ENCODE measurements at regions not wholly inside any gene's neighbourhood (a gene's known extent, or its start where the extent isn't known, plus 50 kb on each side); places are given as distances from the start of the nearest gene placed in this dataset.
"Not testable (repeated sequence)": the region's sequence is repeated elsewhere in the genome, so short reads cannot be mapped to it uniquely, and the experiment has no call there.

DNA sequence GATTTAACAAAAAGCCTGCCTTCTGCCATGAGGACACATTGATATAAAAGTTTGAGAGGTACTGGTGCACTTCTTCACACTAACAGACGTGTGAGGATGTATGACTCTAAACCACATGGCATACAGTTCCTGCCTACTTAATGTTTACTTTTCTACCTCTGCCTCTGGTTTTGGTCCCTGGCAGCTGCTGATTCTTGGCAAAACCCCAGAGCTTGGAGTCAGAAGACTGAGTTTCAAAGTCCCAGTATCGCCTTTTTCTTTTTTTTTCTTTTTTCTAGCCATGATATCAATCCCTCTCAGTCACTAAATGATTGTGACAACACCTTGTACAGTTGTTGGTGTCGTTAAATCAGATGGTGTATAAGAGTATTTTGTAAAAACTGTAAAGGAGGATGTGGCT is 110.9 kb upstream of the FAN1 start:
- TF ChIP-seq, protein P1, sequence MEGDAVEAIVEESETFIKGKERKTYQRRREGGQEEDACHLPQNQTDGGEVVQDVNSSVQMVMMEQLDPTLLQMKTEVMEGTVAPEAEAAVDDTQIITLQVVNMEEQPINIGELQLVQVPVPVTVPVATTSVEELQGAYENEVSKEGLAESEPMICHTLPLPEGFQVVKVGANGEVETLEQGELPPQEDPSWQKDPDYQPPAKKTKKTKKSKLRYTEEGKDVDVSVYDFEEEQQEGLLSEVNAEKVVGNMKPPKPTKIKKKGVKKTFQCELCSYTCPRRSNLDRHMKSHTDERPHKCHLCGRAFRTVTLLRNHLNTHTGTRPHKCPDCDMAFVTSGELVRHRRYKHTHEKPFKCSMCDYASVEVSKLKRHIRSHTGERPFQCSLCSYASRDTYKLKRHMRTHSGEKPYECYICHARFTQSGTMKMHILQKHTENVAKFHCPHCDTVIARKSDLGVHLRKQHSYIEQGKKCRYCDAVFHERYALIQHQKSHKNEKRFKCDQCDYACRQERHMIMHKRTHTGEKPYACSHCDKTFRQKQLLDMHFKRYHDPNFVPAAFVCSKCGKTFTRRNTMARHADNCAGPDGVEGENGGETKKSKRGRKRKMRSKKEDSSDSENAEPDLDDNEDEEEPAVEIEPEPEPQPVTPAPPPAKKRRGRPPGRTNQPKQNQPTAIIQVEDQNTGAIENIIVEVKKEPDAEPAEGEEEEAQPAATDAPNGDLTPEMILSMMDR (IDR thresholded peaks at IDR 0.05): not testable (repeated sequence)
- not testable (repeated sequence) for TF ChIP-seq POLR2A, EP300, POLR2AphosphoS5 (IDR thresholded peaks at IDR 0.05)
